22Rv1 (cell line): ENCODE measurements at regions not wholly inside any gene's neighbourhood (a gene's known extent, or its start where the extent isn't known, plus 50 kb on each side); places are given as distances from the start of the nearest gene placed in this dataset.

ENCODE experiments used
- ZFX ChIP-seq: fragments of 450-650 bp; IDR thresholded peaks from 2 replicates; pipeline ENCODE4 v1.6.1; 2017; ENCODE audit warnings: antibody characterized with exemption, borderline replicate concordance
- TF ChIP-seq, protein P1 (sequence below): fragments of 450-650 bp; IDR thresholded peaks from 2 replicates; pipeline ENCODE4 v1.5.1; 2017; ENCODE audit warnings: mild to moderate bottlenecking

DNA sequence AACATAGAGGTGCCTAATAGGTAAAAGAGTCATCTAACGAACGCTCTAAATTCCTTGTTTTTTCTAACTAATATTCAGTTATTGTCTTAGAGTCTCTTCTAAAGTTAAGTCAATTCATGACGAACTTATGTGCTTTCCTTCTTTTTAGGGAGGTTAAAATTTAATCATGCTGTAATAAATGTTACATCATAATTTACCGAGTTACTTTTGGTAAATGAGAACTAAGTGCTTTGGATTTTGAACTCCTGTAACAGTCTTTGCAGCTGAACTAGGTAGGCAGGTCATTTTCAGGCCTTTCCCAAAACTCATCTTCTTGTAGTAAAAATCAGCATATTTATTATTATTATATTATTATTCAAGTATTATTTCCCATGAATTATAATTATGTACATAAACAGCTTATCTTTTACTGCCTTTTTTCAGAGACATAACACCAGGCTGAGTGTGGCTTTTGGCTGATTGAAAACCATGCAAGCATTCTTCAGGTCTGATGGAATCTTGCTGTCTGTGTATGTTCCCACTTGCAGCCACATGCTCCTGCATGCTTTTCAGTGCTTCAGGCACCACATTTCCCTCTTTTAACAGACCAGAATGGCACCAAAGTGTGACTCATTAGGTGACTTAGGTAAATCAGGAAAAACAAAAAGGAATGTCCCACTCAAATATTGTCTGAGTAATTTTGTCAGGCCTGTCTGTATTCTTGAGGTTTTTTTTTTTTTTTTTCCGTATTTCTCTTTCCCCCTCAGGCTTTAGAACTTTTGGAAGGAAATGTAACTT, 81.0 kb upstream of the CD55 start:
- TF ChIP-seq, protein P1, sequence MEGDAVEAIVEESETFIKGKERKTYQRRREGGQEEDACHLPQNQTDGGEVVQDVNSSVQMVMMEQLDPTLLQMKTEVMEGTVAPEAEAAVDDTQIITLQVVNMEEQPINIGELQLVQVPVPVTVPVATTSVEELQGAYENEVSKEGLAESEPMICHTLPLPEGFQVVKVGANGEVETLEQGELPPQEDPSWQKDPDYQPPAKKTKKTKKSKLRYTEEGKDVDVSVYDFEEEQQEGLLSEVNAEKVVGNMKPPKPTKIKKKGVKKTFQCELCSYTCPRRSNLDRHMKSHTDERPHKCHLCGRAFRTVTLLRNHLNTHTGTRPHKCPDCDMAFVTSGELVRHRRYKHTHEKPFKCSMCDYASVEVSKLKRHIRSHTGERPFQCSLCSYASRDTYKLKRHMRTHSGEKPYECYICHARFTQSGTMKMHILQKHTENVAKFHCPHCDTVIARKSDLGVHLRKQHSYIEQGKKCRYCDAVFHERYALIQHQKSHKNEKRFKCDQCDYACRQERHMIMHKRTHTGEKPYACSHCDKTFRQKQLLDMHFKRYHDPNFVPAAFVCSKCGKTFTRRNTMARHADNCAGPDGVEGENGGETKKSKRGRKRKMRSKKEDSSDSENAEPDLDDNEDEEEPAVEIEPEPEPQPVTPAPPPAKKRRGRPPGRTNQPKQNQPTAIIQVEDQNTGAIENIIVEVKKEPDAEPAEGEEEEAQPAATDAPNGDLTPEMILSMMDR = no peak
- TF ChIP-seq ZFX = no peak
